Hepatocyte (in vitro differentiated cells): ENCODE measurements at regions not wholly inside any gene's neighbourhood (a gene's known extent, or its start where the extent isn't known, plus 50 kb on each side); places are given as distances from the start of the nearest gene placed in this dataset.
A peak's percentile ranks its signal among the peaks of the same experiment; 100 is the strongest.

Experiments used
- DNase-seq: peaks from one replicate; pipeline ENCODE4 v3.0.0-alpha.2; 2016; ENCODE audit warnings: low spot score
- H2AFZ ChIP-seq: fragments of 200-600 bp; sonication (generic); 2 replicates; pipeline ENCODE4 v1.6.0; 2016; ENCODE audit warnings: antibody characterized with exemption, mild to moderate bottlenecking
- H3K27ac ChIP-seq: fragments of 200-600 bp; sonication (generic); 2 replicates; pipeline ENCODE4 v1.5.1; 2016; ENCODE audit warnings: mild to moderate bottlenecking
- H3K27me3 ChIP-seq: fragments of 200-600 bp; sonication (generic); 2 replicates; pipeline ENCODE4 v1.6.1; 2016
- H3K36me3 ChIP-seq: fragments of 200-600 bp; sonication (generic); replicated peaks from 2 replicates; pipeline ENCODE4 v1.5.1; 2016; ENCODE audit warnings: low read depth; ENCODE audit not compliant: insufficient read depth
- H3K4me1 ChIP-seq: fragments of 200-600 bp; sonication (generic); 2 replicates; pipeline ENCODE4 v1.5.1; 2016; ENCODE audit warnings: mild to moderate bottlenecking, moderate library complexity; ENCODE audit not compliant: insufficient read depth
- H3K4me2 ChIP-seq: fragments of 200-600 bp; sonication (generic); 2 replicates; pipeline ENCODE4 v1.6.0; 2016
- H3K4me3 ChIP-seq: fragments of 200-600 bp; sonication (generic); 2 replicates; pipeline ENCODE4 v1.5.1; 2016; ENCODE audit warnings: mild to moderate bottlenecking
- H3K79me2 ChIP-seq: fragments of 200-600 bp; sonication (generic); 2 replicates; pipeline ENCODE4 v1.6.0; 2017; ENCODE audit warnings: mild to moderate bottlenecking
- H3K9me2 ChIP-seq: fragments of 200-600 bp; sonication (generic); replicated peaks from 2 replicates; pipeline ENCODE4 v1.6.0; 2017; ENCODE audit warnings: mild to moderate bottlenecking; ENCODE audit not compliant: insufficient read depth
- H3K9me3 ChIP-seq: fragments of 200-600 bp; sonication (generic); 2 replicates; pipeline ENCODE4 v1.5.1; 2016; ENCODE audit warnings: low read depth, mild to moderate bottlenecking
- H4K20me1 ChIP-seq: fragments of 200-600 bp; sonication (generic); 2 replicates; pipeline ENCODE4 v1.6.0; 2016; ENCODE audit warnings: mild to moderate bottlenecking; ENCODE audit not compliant: insufficient read depth, poor library complexity, severe bottlenecking
- EZH2 ChIP-seq: fragments of 200-600 bp; sonication (generic); IDR thresholded peaks from 2 replicates; pipeline ENCODE4 v1.6.1; 2016; ENCODE audit warnings: antibody characterized with exemption, mild to moderate bottlenecking, borderline replicate concordance
- EZH2phosphoT487 ChIP-seq: fragments of 200-600 bp; sonication (generic); IDR thresholded peaks from one replicate; pipeline ENCODE4 v1.6.1; 2018; ENCODE audit warnings: antibody characterized with exemption, mild to moderate bottlenecking, low read depth, moderate library complexity; ENCODE audit not compliant: unreplicated experiment, severe bottlenecking
- WGBS: methylation state at CpG from one replicate; pipeline ENCODE4 v1.1.6; 2016; ENCODE audit warnings: low lambda C conversion rate; ENCODE audit errors: missing lambda C conversion rate; 5-methylcytosine and 5-hydroxymethylcytosine counted together
- TF ChIP-seq, protein P1 (sequence below): fragments of 200-600 bp; sonication (generic); IDR thresholded peaks from 2 replicates; pipeline ENCODE4 v1.5.1; 2016; ENCODE audit warnings: antibody characterized with exemption, mild to moderate bottlenecking; ENCODE audit not compliant: poor library complexity

DNA sequence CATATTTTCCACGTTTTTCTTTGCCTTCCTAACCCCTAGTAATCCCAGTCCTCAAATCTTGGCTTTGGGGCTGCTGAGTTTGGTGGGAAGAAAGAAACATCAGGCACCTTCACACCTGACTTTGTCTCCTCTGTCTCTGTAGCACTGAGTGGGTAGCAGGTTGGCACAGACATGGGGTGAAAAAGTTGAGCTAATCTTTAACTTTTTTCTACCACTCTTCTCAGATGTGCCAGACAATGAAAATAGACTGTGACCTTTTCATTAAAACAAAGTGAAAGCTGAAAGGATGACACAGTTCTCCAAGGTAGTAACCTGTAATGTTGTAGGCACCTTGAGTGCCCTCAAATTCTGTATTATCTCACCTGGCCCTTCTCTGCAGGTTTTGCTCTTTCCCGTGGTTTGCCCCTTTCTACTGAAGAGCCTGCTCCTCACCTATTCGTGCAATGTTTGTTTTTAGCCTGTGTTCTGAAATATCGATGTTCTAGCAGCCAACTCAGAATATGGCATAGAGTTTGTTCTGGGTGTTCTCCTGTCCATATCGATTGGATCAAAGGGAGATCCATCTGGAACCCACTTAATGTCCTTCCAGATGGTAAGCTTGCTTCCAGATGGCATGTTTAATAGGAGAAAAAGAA lies 57.8 kb upstream of the ATXN1 start:
- WGBS = 80% methylated on average over 5 of the region's 5 CpGs
- Histone ChIP-seq H3K4me2 (no peak overlapping the region), H3K9me3 (no peaks in the 10 kb centered on the region), H3K4me3 (no peak overlapping the region), H3K27ac (no peak overlapping the region), H3K4me1 (no peaks in the 10 kb centered on the region), H3K79me2 (no peaks in the 10 kb centered on the region), H4K20me1 (no peaks in the 10 kb centered on the region), H3K27me3 (no peaks in the 10 kb centered on the region), H3K36me3 (no peaks in the 10 kb centered on the region), H3K9me2 (no peaks in the 10 kb centered on the region), H2AFZ (no peak overlapping the region)
- TF ChIP-seq, protein P1, sequence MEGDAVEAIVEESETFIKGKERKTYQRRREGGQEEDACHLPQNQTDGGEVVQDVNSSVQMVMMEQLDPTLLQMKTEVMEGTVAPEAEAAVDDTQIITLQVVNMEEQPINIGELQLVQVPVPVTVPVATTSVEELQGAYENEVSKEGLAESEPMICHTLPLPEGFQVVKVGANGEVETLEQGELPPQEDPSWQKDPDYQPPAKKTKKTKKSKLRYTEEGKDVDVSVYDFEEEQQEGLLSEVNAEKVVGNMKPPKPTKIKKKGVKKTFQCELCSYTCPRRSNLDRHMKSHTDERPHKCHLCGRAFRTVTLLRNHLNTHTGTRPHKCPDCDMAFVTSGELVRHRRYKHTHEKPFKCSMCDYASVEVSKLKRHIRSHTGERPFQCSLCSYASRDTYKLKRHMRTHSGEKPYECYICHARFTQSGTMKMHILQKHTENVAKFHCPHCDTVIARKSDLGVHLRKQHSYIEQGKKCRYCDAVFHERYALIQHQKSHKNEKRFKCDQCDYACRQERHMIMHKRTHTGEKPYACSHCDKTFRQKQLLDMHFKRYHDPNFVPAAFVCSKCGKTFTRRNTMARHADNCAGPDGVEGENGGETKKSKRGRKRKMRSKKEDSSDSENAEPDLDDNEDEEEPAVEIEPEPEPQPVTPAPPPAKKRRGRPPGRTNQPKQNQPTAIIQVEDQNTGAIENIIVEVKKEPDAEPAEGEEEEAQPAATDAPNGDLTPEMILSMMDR = no peak
- TF ChIP-seq EZH2 (no peak), EZH2phosphoT487 (no peak)
- DNase-seq = no peak

- Histone ChIP-seq H2AFZ (no peak overlapping the region), H3K4me3 (no peak overlapping the region), H3K9me2 (no peaks in the 10 kb centered on the region), H3K4me2 (no peak overlapping the region), H3K27ac (no peak overlapping the region), H3K4me1 (no peaks in the 10 kb centered on the region), H3K9me3 (no peaks in the 10 kb centered on the region), H3K27me3 (no peaks in the 10 kb centered on the region), H3K79me2 (no peaks in the 10 kb centered on the region), H4K20me1 (no peaks in the 10 kb centered on the region), H3K36me3 (no peaks in the 10 kb centered on the region)
- TF ChIP-seq, protein P1 = no peak
- TF ChIP-seq EZH2phosphoT487 (no peak), EZH2 (no peak)
- DNase-seq = no peak
- WGBS = 80% methylated on average over 3 of the region's 3 CpGs
These were observed 56.3 kb upstream of the ATXN1 start for GRCh38 chr6:16817594-16817993.

DNA sequence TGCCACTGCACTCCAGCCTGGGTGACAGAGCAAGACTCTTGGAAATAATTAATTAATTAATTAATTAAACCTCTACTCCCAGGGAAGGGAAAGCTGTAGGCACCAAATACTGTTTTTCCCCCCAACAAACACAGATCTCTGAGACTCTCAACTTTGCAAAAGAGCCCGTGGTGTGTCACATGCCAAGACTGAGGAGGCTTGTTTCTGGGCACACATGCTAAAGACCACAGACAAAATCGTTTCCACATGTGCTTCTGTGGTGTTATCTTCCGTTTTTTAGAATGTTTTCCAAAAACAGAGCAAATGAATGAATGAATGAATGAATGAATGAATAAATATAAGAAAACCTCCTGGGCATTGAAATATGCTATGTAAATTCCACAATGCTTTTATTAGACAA lies 55.6 kb upstream of the ATXN1 start:
- peak overlapping the region; percentile 0 for H3K27ac ChIP-seq
- DNase-seq = no peak
- H3K4me3 ChIP-seq = no peak overlapping the region
- no peaks in the 10 kb centered on the region for H4K20me1 ChIP-seq
- H2AFZ ChIP-seq = no peak overlapping the region
- no peaks in the 10 kb centered on the region for H3K9me3 ChIP-seq
- no peaks in the 10 kb centered on the region for H3K4me1 ChIP-seq
- no peak overlapping the region for H3K4me2 ChIP-seq
- no peak for TF ChIP-seq EZH2
- TF ChIP-seq, protein P1 = no peak
- TF ChIP-seq EZH2phosphoT487 = no peak
- no peaks in the 10 kb centered on the region for H3K79me2 ChIP-seq
- H3K36me3 ChIP-seq = no peaks in the 10 kb centered on the region
- H3K9me2 ChIP-seq = no peaks in the 10 kb centered on the region
- WGBS = 63% methylated on average over 3 of the region's 3 CpGs
- no peaks in the 10 kb centered on the region for H3K27me3 ChIP-seq
